PC-3 (cell line): ENCODE measurements at regions not wholly inside any gene's neighbourhood (a gene's known extent, or its start where the extent isn't known, plus 50 kb on each side); places are given as distances from the start of the nearest gene placed in this dataset.
A peak's percentile ranks its signal among the peaks of the same experiment; 100 is the strongest.

Experiments
- ATAC-seq: fragments of 200-7000 bp; cut with Tn5 transposase; 2 replicates; pipeline ENCODE4 v1.9.1; 2020; ENCODE audit warnings: mild to moderate bottlenecking, moderate library complexity
- BruUV-seq: library from RNA; stranded (reverse); fragments of 400-500 nt; replicated peaks from 2 replicates; lab custom pipeline; 2021; lab: Mats Ljungman, UMichigan
- CTCF ChIA-PET: fragments of 300-600 bp; sonication (Branson Sonifier 250); formaldehyde crosslinking; loops from one replicate; lab custom pipeline; 2022; ENCODE audit warnings: antibody characterized with exemption; lab: Charles Lee
- POLR2A ChIA-PET: fragments of 300-600 bp; sonication (Branson Sonifier 250); formaldehyde crosslinking; loops from one replicate; lab custom pipeline; 2022; ENCODE audit warnings: antibody characterized with exemption; ENCODE audit not compliant: unreplicated experiment; lab: Charles Lee
- DNase-seq: peaks from one replicate; pipeline ENCODE4 v3.0.0-alpha.2; 2015
- H2AFZ ChIP-seq: fragments of 300-600 bp; sonication (generic); 2 replicates; pipeline ENCODE4 v1.6.0; 2016; ENCODE audit warnings: antibody characterized with exemption, low read length
- H3F3A ChIP-seq: fragments of 300-600 bp; sonication (generic); one replicate; pipeline ENCODE4 v1.6.0; 2017; ENCODE audit warnings: antibody characterized with exemption, low read length, control low read depth, mild to moderate bottlenecking; ENCODE audit not compliant: unreplicated experiment
- H3K27ac ChIP-seq: fragments of 300-600 bp; sonication (generic); 2 replicates; pipeline ENCODE4 v1.5.1; 2016; ENCODE audit warnings: mild to moderate bottlenecking, low read length
- H3K27me3 ChIP-seq: fragments of 300-600 bp; sonication (generic); 2 replicates; pipeline ENCODE4 v1.6.1; 2016; ENCODE audit warnings: low read length, mixed read lengths
- H3K36me3 ChIP-seq: fragments of 300-600 bp; sonication (generic); 2 replicates; pipeline ENCODE4 v1.6.1; 2016; ENCODE audit warnings: low read depth, mixed run types, low read length, mixed read lengths
- H3K4me1 ChIP-seq: fragments of 300-600 bp; sonication (generic); 2 replicates; pipeline ENCODE4 v1.5.1; 2016; ENCODE audit warnings: low read length; ENCODE audit not compliant: insufficient read depth
- H3K4me2 ChIP-seq: fragments of 300-600 bp; sonication (generic); 2 replicates; pipeline ENCODE4 v1.6.0; 2016; ENCODE audit warnings: low read length
- H3K4me3 ChIP-seq: fragments of 300-600 bp; sonication (generic); 2 replicates; pipeline ENCODE4 v1.5.1; 2016; ENCODE audit warnings: mild to moderate bottlenecking, low read length, mixed read lengths
- H3K79me2 ChIP-seq: fragments of 300-600 bp; sonication (generic); 2 replicates; pipeline ENCODE4 v1.6.1; 2017; ENCODE audit warnings: low read length, mixed read lengths
- H3K9ac ChIP-seq: fragments of 300-600 bp; sonication (generic); 2 replicates; pipeline ENCODE4 v1.6.0; 2016; ENCODE audit warnings: mild to moderate bottlenecking, low read length
- H3K9me2 ChIP-seq: fragments of 300-600 bp; sonication (generic); replicated peaks from 2 replicates; pipeline ENCODE4 v1.6.1; 2016; ENCODE audit warnings: mixed run types, low read length, mixed read lengths
- H3K9me3 ChIP-seq: fragments of 300-600 bp; sonication (generic); 2 replicates; pipeline ENCODE4 v1.6.1; 2016; ENCODE audit warnings: low read length, mixed read lengths
- H4K20me1 ChIP-seq: fragments of 300-600 bp; sonication (generic); 2 replicates; pipeline ENCODE4 v1.6.1; 2016; ENCODE audit warnings: low read length, mixed read lengths
- CTCF ChIP-seq: fragments of 300-600 bp; sonication (generic); conservative IDR thresholded peaks from 2 replicates; pipeline ENCODE4 v1.5.1; 2017; ENCODE audit warnings: antibody characterized with exemption, low read depth, mild to moderate bottlenecking, low read length
- EZH2 ChIP-seq: fragments of 300-600 bp; sonication (generic); IDR thresholded peaks from one replicate; pipeline ENCODE4 v1.6.1; 2017; ENCODE audit warnings: antibody characterized with exemption, mild to moderate bottlenecking, low read length; ENCODE audit not compliant: unreplicated experiment
- EZH2phosphoT487 ChIP-seq: fragments of 300-600 bp; sonication (generic); IDR thresholded peaks from 2 replicates; pipeline ENCODE4 v1.6.1; 2018; ENCODE audit warnings: mild to moderate bottlenecking, antibody characterized with exemption, low read length, borderline replicate concordance
- intact Hi-C: fragments of 100-400 bp; cut with micrococcal nuclease; formaldehyde crosslinking; loops from 2 replicates; pipeline ENCODE4 v1.9.0; 2023

GRCh38 chr13:86585835-86586234, 786.6 kb upstream of the SLITRK6 start:
- no TSS peak for BruUV-seq
- TF ChIP-seq EZH2phosphoT487 (no peak), CTCF (no peak), EZH2 (no peak)
- intact Hi-C loops, result no loop called here
- DNase-seq (peak; percentile 10), ATAC-seq (no peak)
- Histone ChIP-seq H3K36me3 (no peaks in the 10 kb centered on the region), H3K27ac (no peak overlapping the region), H3K4me1 (no peaks in the 10 kb centered on the region), H3K9ac (no peak overlapping the region), H2AFZ (no peak overlapping the region), H3K9me3 (no peaks in the 10 kb centered on the region), H3K9me2 (no peaks in the 10 kb centered on the region), H4K20me1 (no peaks in the 10 kb centered on the region), H3K79me2 (no peaks in the 10 kb centered on the region), H3K27me3 (no peaks in the 10 kb centered on the region), H3K4me3 (no peak overlapping the region), H3F3A (no peaks in the 10 kb centered on the region), H3K4me2 (no peak overlapping the region)
- CTCF ChIA-PET, result no interaction called here
- POLR2A ChIA-PET, result no interaction called here

GRCh38 chr13:86591862-86592261, 792.6 kb upstream of the SLITRK6 start:
- no peaks in the 10 kb centered on the region for H3F3A ChIP-seq
- H3K27me3 ChIP-seq, result no peaks in the 10 kb centered on the region
- H3K79me2 ChIP-seq, result no peaks in the 10 kb centered on the region
- H3K27ac ChIP-seq, result no peak overlapping the region
- intact Hi-C loops, result no loop called here
- DNase-seq, result peak; percentile 3
- no peaks in the 10 kb centered on the region for H3K36me3 ChIP-seq
- H2AFZ ChIP-seq, result no peak overlapping the region
- no peak for TF ChIP-seq EZH2phosphoT487
- TF ChIP-seq EZH2, result no peak
- no peak for TF ChIP-seq CTCF
- ChIA-PET CTCF (no interaction called here), POLR2A (no interaction called here)
- no TSS peak for BruUV-seq
- H3K4me1 ChIP-seq, result no peaks in the 10 kb centered on the region
- no peak overlapping the region for H3K4me3 ChIP-seq
- H4K20me1 ChIP-seq, result no peaks in the 10 kb centered on the region
- no peaks in the 10 kb centered on the region for H3K9me3 ChIP-seq
- H3K4me2 ChIP-seq, result no peak overlapping the region
- ATAC-seq, result no peak
- no peak overlapping the region for H3K9ac ChIP-seq
- no peaks in the 10 kb centered on the region for H3K9me2 ChIP-seq

GRCh38 chr13:86601351-86601750, 802.1 kb upstream of the SLITRK6 start:
- CTCF ChIA-PET, result no interaction called here
- no peaks in the 10 kb centered on the region for H3K27me3 ChIP-seq
- no peaks in the 10 kb centered on the region for H3K79me2 ChIP-seq
- no peaks in the 10 kb centered on the region for H3F3A ChIP-seq
- no peaks in the 10 kb centered on the region for H3K9me3 ChIP-seq
- peaks cover 4% of the 10 kb centered on the region; the same call in 1 of the 2 replicates for H3K4me1 ChIP-seq
- no peaks in the 10 kb centered on the region for H3K9me2 ChIP-seq
- intact Hi-C loops, result no loop called here
- H4K20me1 ChIP-seq, result no peaks in the 10 kb centered on the region
- H3K36me3 ChIP-seq, result no peaks in the 10 kb centered on the region
- peak; percentile 24 for DNase-seq
- BruUV-seq, result no TSS peak
- H3K9ac ChIP-seq, result no peak overlapping the region
- no peak overlapping the region for H3K4me3 ChIP-seq
- H3K27ac ChIP-seq, result no peak overlapping the region
- no peak for TF ChIP-seq EZH2phosphoT487
- no peak overlapping the region for H3K4me2 ChIP-seq
- no peak; the same call in 1 of the 2 replicates for ATAC-seq
- no peak overlapping the region for H2AFZ ChIP-seq
- POLR2A ChIA-PET, result no interaction called here
